ENCODE measurements at regions not wholly inside any gene's neighbourhood (a gene's known extent, or its start where the extent isn't known, plus 50 kb on each side); places are given as distances from the start of the nearest gene placed in this dataset.

GRCh38 chr10:29210266-29210868 is 78.5 kb upstream of the LYZL1 start:
- TF ChIP-seq CTCF (IDR thresholded peaks at IDR 0.05; ENCODE audit: insufficient read depth, low read length): no peak
- peak; percentile 3 for DNase-seq (ENCODE audit: low read depth)
- no peak overlapping the region for H3K4me3 ChIP-seq (ENCODE audit: low read depth, low read length)

GRCh38 chr10:29212597-29212996 is 76.3 kb upstream of the LYZL1 start:
- no peak for DNase-seq (ENCODE audit: low read depth)
- no peak overlapping the region for H3K4me3 ChIP-seq (ENCODE audit: low read depth, low read length)
- no peak for TF ChIP-seq CTCF (IDR thresholded peaks at IDR 0.05; ENCODE audit: insufficient read depth, low read length)

GRCh38 chr10:29214551-29214950 is 74.3 kb upstream of the LYZL1 start:
- H3K4me3 ChIP-seq (ENCODE audit: low read depth, low read length): no peak overlapping the region
- peak; percentile 4 for DNase-seq (ENCODE audit: low read depth)
- TF ChIP-seq CTCF (IDR thresholded peaks at IDR 0.05; ENCODE audit: insufficient read depth, low read length): no peak

- no peak overlapping the region for H3K4me3 ChIP-seq (ENCODE audit: low read depth, low read length)
- TF ChIP-seq CTCF (IDR thresholded peaks at IDR 0.05; ENCODE audit: insufficient read depth, low read length): no peak
- DNase-seq (ENCODE audit: low read depth): no peak
Observed at GRCh38 chr10:29217292-29217738, 71.6 kb upstream of the LYZL1 start.

- no peak for TF ChIP-seq CTCF (IDR thresholded peaks at IDR 0.05; ENCODE audit: insufficient read depth, low read length)
- H3K4me3 ChIP-seq (ENCODE audit: low read depth, low read length): no peak overlapping the region
- DNase-seq (ENCODE audit: low read depth): no peak
Observed at GRCh38 chr10:29223326-29223725, 65.5 kb upstream of the LYZL1 start.

- H3K4me3 ChIP-seq (ENCODE audit: low read depth, low read length): no peak overlapping the region
- TF ChIP-seq CTCF (IDR thresholded peaks at IDR 0.05; ENCODE audit: insufficient read depth, low read length): no peak
- no peak for DNase-seq (ENCODE audit: low read depth)
Observed at GRCh38 chr10:29224631-29225030, 64.2 kb upstream of the LYZL1 start.

GRCh38 chr10:29227201-29227600 is 61.7 kb upstream of the LYZL1 start:
- no peak for DNase-seq (ENCODE audit: low read depth)
- H3K4me3 ChIP-seq (ENCODE audit: low read depth, low read length): no peak overlapping the region
- TF ChIP-seq CTCF (IDR thresholded peaks at IDR 0.05; ENCODE audit: insufficient read depth, low read length): no peak
